ENCODE measurements at regions not wholly inside any gene's neighbourhood (a gene's known extent, or its start where the extent isn't known, plus 50 kb on each side); places are given as distances from the start of the nearest gene placed in this dataset.
"Not testable (repeated sequence)": the region's sequence is repeated elsewhere in the genome, so short reads cannot be mapped to it uniquely, and the experiment has no call there.

GRCh38 chr4:82301390-82301789 lies 72.4 kb downstream of the HNRNPD start:
- DNase-seq (ENCODE audit: low spot score), result not testable (repeated sequence)

- no peak for DNase-seq (ENCODE audit: low spot score)
Observed at GRCh38 chr4:82293304-82293703, 80.5 kb downstream of the HNRNPD start.

GRCh38 chr4:82287720-82288119 lies 86.1 kb downstream of the HNRNPD start:
- DNase-seq (ENCODE audit: low spot score), result no peak

GRCh38 chr4:82284858-82285805 lies 88.7 kb downstream of the HNRNPD start:
- peak; percentile 98 for DNase-seq (ENCODE audit: low spot score)

- no peak for DNase-seq (ENCODE audit: low spot score)
Observed at GRCh38 chr4:82284475-82284857, 89.3 kb downstream of the HNRNPD start.

GRCh38 chr4:82282875-82283274 lies 90.9 kb downstream of the HNRNPD start:
- DNase-seq (ENCODE audit: low spot score), result no peak

- not testable (repeated sequence) for DNase-seq (ENCODE audit: low spot score)
Observed at GRCh38 chr4:82279550-82279949, 94.2 kb downstream of the HNRNPD start.

GRCh38 chr4:82276332-82276640 lies 97.5 kb downstream of the HNRNPD start:
- DNase-seq (ENCODE audit: low spot score), result no peak

GRCh38 chr4:82275431-82276331 lies 98.1 kb downstream of the HNRNPD start:
- DNase-seq (ENCODE audit: low spot score), result no peak

- not testable (repeated sequence) for DNase-seq (ENCODE audit: low spot score)
Observed at GRCh38 chr4:82274700-82275099, 99.1 kb downstream of the HNRNPD start.

- not testable (repeated sequence) for DNase-seq (ENCODE audit: low spot score)
Observed at GRCh38 chr4:82272523-82272922, 101.3 kb downstream of the HNRNPD start.

GRCh38 chr4:82271915-82272480 lies 101.8 kb downstream of the HNRNPD start:
- DNase-seq (ENCODE audit: low spot score), result not testable (repeated sequence)

- no peak for DNase-seq (ENCODE audit: low spot score)
Observed at GRCh38 chr4:82268826-82269193, 105.0 kb downstream of the HNRNPD start.

- DNase-seq (ENCODE audit: low spot score), result peak; percentile 44
Observed at GRCh38 chr4:82268050-82268825, 105.6 kb downstream of the HNRNPD start.

GRCh38 chr4:82267506-82267905 lies 106.3 kb downstream of the HNRNPD start:
- no peak for DNase-seq (ENCODE audit: low spot score)

- no peak for DNase-seq (ENCODE audit: low spot score)
Observed at GRCh38 chr4:82266345-82266744, 107.4 kb downstream of the HNRNPD start.

GRCh38 chr4:82261084-82261483 lies 112.7 kb downstream of the HNRNPD start:
- no peak for DNase-seq (ENCODE audit: low spot score)

- no peak for DNase-seq (ENCODE audit: low spot score)
Observed at GRCh38 chr4:82260632-82261031, 113.2 kb downstream of the HNRNPD start.

GRCh38 chr4:82256718-82257117 lies 117.1 kb downstream of the HNRNPD start:
- DNase-seq (ENCODE audit: low spot score), result no peak

GRCh38 chr4:82255657-82256056 lies 118.1 kb downstream of the HNRNPD start:
- DNase-seq (ENCODE audit: low spot score), result no peak

- DNase-seq (ENCODE audit: low spot score), result no peak
Observed at GRCh38 chr4:82248903-82249632, 124.7 kb downstream of the HNRNPD start.
